Peyer's patch (tissue), 4 donors: ENCODE measurements at regions not wholly inside any gene's neighbourhood (a gene's known extent, or its start where the extent isn't known, plus 50 kb on each side); places are given as distances from the start of the nearest gene placed in this dataset.

Experiments used
- DNase-seq, 3 donors: peaks; one replicate each; pipeline ENCODE4 v3.0.0-alpha.2; 2017 to 2019
- H3K27ac ChIP-seq, 4 donors: fragments of 200-600 bp; sonication (generic); one replicate each; pipeline ENCODE4 v1.5.1; 2016 to 2019
- H3K27me3 ChIP-seq, 2 donors: fragments of 200-600 bp; sonication (generic); one replicate each; pipeline ENCODE4 v1.5.1; 2019
- H3K36me3 ChIP-seq, 3 donors: fragments of 200-600 bp; sonication (generic); one replicate each; pipeline ENCODE4 v1.5.1; 2016 to 2019
- H3K4me1 ChIP-seq, 4 donors: fragments of 200-600 bp; sonication (generic); one replicate each; pipeline ENCODE4 v1.5.1; 2016 to 2019
- H3K4me3 ChIP-seq, 4 donors: fragments of 200-600 bp; sonication (generic); 1 replicate in 3 of 4; 2 replicates in 1 of 4; pipeline ENCODE4 v1.5.1; 2016 to 2019; ENCODE audit warnings: mild to moderate bottlenecking in 1 of 4
- H3K9me3 ChIP-seq, 4 donors: fragments of 200-600 bp; sonication (generic); one replicate each; pipeline ENCODE4 v1.5.1; 2016 to 2019; ENCODE audit warnings: mild to moderate bottlenecking in 1 of 4
- POLR2A ChIP-seq, 2 donors: fragments of 450-650 bp; IDR thresholded peaks; one replicate each; pipeline ENCODE4 v1.5.1; 2017; ENCODE audit warnings: antibody characterized with exemption in 2 of 2, mild to moderate bottlenecking in 2 of 2, moderate library complexity in 2 of 2
- TF ChIP-seq, protein P1 (sequence below), 6 experiments: fragments of 450-650 bp in 4 of 6; fragments of 200-600 bp in 2 of 6; sonication (generic) in 1 of 6; IDR thresholded peaks; one replicate each; pipeline ENCODE4 v1.5.1; 2017 to 2019; ENCODE audit warnings: antibody characterized with exemption in 6 of 6, mild to moderate bottlenecking in 3 of 6, moderate library complexity in 1 of 6

DNA sequence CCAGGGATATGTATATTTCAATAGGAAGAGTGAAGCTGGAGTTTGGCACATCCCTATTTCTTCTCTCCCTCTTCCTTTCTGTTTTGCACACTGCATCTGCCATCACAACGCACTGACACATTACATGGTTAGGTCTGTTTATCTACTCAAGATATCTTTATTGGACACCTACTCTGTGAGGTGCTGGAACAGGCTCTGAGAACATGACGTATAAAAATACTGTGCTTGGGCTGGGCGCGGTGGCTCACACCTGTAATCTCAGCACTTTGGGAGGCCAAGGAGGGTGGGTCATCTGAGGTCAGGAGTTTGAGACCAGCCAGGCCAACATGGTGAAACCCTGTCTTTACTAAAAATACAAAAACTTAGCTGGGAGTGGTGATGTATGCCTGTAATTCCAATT is 653.3 kb downstream of the SLC4A3 start:
- no peaks in the 10 kb centered on the region for H3K4me1 ChIP-seq
- H3K36me3 ChIP-seq = no peaks in the 10 kb centered on the region
- H3K27ac ChIP-seq = no peak overlapping the region
- DNase-seq = no peak
- no peaks in the 10 kb centered on the region for H3K9me3 ChIP-seq
- H3K27me3 ChIP-seq = no peaks in the 10 kb centered on the region
- TF ChIP-seq, protein P1, sequence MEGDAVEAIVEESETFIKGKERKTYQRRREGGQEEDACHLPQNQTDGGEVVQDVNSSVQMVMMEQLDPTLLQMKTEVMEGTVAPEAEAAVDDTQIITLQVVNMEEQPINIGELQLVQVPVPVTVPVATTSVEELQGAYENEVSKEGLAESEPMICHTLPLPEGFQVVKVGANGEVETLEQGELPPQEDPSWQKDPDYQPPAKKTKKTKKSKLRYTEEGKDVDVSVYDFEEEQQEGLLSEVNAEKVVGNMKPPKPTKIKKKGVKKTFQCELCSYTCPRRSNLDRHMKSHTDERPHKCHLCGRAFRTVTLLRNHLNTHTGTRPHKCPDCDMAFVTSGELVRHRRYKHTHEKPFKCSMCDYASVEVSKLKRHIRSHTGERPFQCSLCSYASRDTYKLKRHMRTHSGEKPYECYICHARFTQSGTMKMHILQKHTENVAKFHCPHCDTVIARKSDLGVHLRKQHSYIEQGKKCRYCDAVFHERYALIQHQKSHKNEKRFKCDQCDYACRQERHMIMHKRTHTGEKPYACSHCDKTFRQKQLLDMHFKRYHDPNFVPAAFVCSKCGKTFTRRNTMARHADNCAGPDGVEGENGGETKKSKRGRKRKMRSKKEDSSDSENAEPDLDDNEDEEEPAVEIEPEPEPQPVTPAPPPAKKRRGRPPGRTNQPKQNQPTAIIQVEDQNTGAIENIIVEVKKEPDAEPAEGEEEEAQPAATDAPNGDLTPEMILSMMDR (IDR thresholded peaks at IDR 0.05) = no peak
- TF ChIP-seq POLR2A (IDR thresholded peaks at IDR 0.05) = no peak
- no peak overlapping the region for H3K4me3 ChIP-seq

DNA sequence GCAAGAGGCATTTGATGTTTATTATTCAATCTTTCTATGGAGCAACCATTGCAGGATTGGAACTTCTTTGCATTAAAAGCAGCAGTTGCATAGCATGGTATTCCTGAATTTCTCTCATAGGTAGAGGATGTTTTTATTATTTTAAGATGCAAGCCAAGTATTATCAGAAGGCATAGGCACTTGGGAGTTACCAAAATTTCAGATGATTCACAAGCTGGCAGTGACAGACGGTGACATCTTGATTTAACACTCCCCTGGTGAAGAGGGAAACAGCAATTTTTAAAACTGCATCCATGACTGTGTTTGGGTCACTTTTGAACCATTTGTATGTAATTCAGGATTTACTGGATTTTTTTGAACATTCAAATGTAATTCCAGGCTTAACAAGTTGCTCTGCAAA is 654.3 kb downstream of the SLC4A3 start:
- H3K4me3 ChIP-seq = no peak overlapping the region
- TF ChIP-seq, protein P1 (IDR thresholded peaks at IDR 0.05) = no peak
- no peak for TF ChIP-seq POLR2A (IDR thresholded peaks at IDR 0.05)
- no peaks in the 10 kb centered on the region for H3K9me3 ChIP-seq
- no peaks in the 10 kb centered on the region for H3K36me3 ChIP-seq
- no peak for DNase-seq
- no peak overlapping the region for H3K27ac ChIP-seq
- no peaks in the 10 kb centered on the region for H3K27me3 ChIP-seq
- no peaks in the 10 kb centered on the region for H3K4me1 ChIP-seq

DNA sequence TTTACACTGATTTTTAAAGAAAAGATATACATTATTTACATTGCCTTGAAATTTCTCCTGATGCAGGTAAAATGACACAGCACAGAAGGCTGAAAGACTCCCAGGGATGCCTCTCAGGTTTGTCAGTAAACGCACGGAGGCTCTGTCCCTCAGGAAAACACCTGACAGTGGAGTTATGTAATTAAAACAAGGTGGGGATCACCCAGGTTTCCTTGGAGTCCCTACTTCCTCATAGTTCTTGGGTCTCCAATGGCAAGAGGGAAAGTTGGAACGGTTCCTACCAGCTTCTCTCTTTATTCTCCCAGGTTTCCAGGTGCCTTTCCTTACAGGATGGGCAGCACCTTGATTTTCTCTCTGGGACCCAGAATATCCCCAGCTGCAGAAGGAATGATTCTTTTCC is 654.8 kb downstream of the SLC4A3 start:
- no peaks in the 10 kb centered on the region for H3K36me3 ChIP-seq
- H3K27me3 ChIP-seq = no peaks in the 10 kb centered on the region
- no peak for TF ChIP-seq POLR2A (IDR thresholded peaks at IDR 0.05)
- TF ChIP-seq, protein P1 (IDR thresholded peaks at IDR 0.05) = no peak
- no peaks in the 10 kb centered on the region for H3K9me3 ChIP-seq
- no peak for DNase-seq
- H3K27ac ChIP-seq = no peak overlapping the region
- H3K4me1 ChIP-seq = no peaks in the 10 kb centered on the region
- H3K4me3 ChIP-seq = no peak overlapping the region

DNA sequence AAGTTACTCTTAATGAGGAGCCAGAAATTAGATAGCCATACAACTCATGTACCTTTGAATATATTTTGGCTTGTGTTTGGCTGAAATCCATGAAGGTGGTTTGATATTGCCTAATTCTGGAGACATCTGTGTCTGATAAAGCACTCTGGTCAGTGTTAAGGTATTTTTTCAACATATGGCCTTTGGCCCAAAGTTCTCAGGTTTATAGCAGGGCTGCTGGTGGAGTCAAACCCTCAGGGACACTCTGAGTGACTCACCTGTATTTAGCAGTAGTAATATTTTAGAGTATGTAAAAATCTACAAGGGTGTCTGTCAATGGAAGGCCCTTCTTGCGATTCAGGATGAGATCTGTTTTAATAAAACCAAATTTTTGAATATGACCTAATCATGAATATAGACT is 666.5 kb downstream of the SLC4A3 start:
- Histone ChIP-seq H3K27me3 (no peaks in the 10 kb centered on the region), H3K9me3 (no peaks in the 10 kb centered on the region), H3K4me1 (no peaks in the 10 kb centered on the region), H3K27ac (no peak overlapping the region), H3K4me3 (no peak overlapping the region), H3K36me3 (no peaks in the 10 kb centered on the region)
- TF ChIP-seq, protein P1 (IDR thresholded peaks at IDR 0.05) = no peak
- TF ChIP-seq POLR2A (IDR thresholded peaks at IDR 0.05) = no peak
- DNase-seq = no peak

DNA sequence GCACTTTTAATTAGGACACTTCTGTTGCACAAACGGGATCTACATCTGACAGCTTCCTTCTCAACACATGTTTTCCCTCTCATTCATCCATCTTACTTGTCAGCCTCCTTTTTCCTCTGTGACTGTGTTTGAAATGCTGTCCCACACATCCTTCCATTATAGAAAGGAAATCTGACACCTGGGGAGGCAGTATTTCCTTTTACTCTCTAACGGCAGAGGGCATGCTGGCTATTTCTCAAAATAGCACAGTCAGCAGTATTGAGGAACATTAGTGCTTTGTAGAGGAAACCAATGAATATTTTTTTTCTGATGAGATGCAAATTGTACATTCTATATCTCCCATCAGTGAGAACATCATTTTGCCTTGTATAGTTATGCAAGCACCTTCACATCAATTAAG is 668.7 kb downstream of the SLC4A3 start:
- Histone ChIP-seq H3K4me1 (no peaks in the 10 kb centered on the region), H3K4me3 (no peak overlapping the region), H3K27ac (no peak overlapping the region), H3K36me3 (no peaks in the 10 kb centered on the region), H3K27me3 (no peaks in the 10 kb centered on the region), H3K9me3 (no peaks in the 10 kb centered on the region)
- TF ChIP-seq, protein P1 (IDR thresholded peaks at IDR 0.05) = no peak
- TF ChIP-seq POLR2A (IDR thresholded peaks at IDR 0.05) = no peak
- DNase-seq = no peak

DNA sequence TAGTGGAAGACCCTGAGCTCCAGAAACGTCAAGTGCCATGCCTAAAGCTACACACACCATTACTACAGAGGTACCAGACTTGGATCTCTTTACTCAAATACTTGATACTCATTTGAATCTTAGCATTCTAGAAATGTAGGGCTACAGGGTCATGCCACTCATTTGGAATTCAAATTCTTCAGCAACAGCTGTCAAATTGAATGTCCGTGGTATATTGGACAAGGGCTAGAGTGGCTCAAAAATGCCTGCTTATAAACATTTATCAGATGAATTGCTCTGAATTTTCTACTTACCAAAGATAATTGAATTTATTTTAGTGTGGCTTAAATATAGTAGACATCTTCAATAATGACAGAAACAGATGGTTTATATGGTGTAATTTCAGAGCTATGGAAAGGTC is 669.7 kb downstream of the SLC4A3 start:
- TF ChIP-seq POLR2A (IDR thresholded peaks at IDR 0.05) = no peak
- TF ChIP-seq, protein P1 (IDR thresholded peaks at IDR 0.05) = no peak
- H3K9me3 ChIP-seq = no peaks in the 10 kb centered on the region

More for the DNA sequence above, 669.7 kb downstream of the SLC4A3 start:
- Histone ChIP-seq H3K36me3 (no peaks in the 10 kb centered on the region), H3K27me3 (no peaks in the 10 kb centered on the region), H3K27ac (no peak overlapping the region), H3K4me3 (no peak overlapping the region), H3K4me1 (no peaks in the 10 kb centered on the region)
- DNase-seq = no peak
